Stimulated activated naive CD4-positive, alpha-beta T cell (primary cell): ENCODE measurements at regions not wholly inside any gene's neighbourhood (a gene's known extent, or its start where the extent isn't known, plus 50 kb on each side); places are given as distances from the start of the nearest gene placed in this dataset.

Source experiments
- DNase-seq, 6 experiments: peaks; one replicate each; lab custom pipeline; 2025; lab: John Stamatoyannopoulos, UW

- no peak for DNase-seq
Observed at GRCh38 chr14:53516261-53516774, 363.2 kb upstream of the DDHD1 start.

GRCh38 chr14:53515276-53515675 is 362.2 kb upstream of the DDHD1 start:
- no peak for DNase-seq

- no peak for DNase-seq
Observed at GRCh38 chr14:53514197-53514596, 361.1 kb upstream of the DDHD1 start.

- no peak for DNase-seq
Observed at GRCh38 chr14:53510281-53510912, 357.3 kb upstream of the DDHD1 start.

GRCh38 chr14:53509276-53510244 is 356.4 kb upstream of the DDHD1 start:
- DNase-seq = no peak

- no peak for DNase-seq
Observed at GRCh38 chr14:53501361-53502211, 348.5 kb upstream of the DDHD1 start.

GRCh38 chr14:53500191-53500590 is 347.1 kb upstream of the DDHD1 start:
- DNase-seq = no peak

GRCh38 chr14:53496668-53497067 is 343.5 kb upstream of the DDHD1 start:
- DNase-seq = no peak

- DNase-seq = no peak
Observed at GRCh38 chr14:53495846-53496343, 342.8 kb upstream of the DDHD1 start.

- no peak for DNase-seq
Observed at GRCh38 chr14:53494587-53494986, 341.5 kb upstream of the DDHD1 start.

GRCh38 chr14:53493860-53494259 is 340.7 kb upstream of the DDHD1 start:
- DNase-seq = no peak

- no peak for DNase-seq
Observed at GRCh38 chr14:53493320-53493719, 340.2 kb upstream of the DDHD1 start.

GRCh38 chr14:53491884-53492277 is 338.8 kb upstream of the DDHD1 start:
- DNase-seq = no peak

- DNase-seq = no peak
Observed at GRCh38 chr14:53491256-53491883, 338.2 kb upstream of the DDHD1 start.

- DNase-seq = no peak
Observed at GRCh38 chr14:53478174-53478573, 325.1 kb upstream of the DDHD1 start.

GRCh38 chr14:53473480-53473879 is 320.4 kb upstream of the DDHD1 start:
- no peak for DNase-seq

- no peak for DNase-seq
Observed at GRCh38 chr14:53472306-53472705, 319.2 kb upstream of the DDHD1 start.

- no peak for DNase-seq
Observed at GRCh38 chr14:53470351-53471043, 317.4 kb upstream of the DDHD1 start.

- DNase-seq = no peak
Observed at GRCh38 chr14:53468876-53469275, 315.8 kb upstream of the DDHD1 start.

- no peak for DNase-seq
Observed at GRCh38 chr14:53464376-53464775, 311.3 kb upstream of the DDHD1 start.
